Body of pancreas (tissue), 4 donors: ENCODE measurements at regions not wholly inside any gene's neighbourhood (a gene's known extent, or its start where the extent isn't known, plus 50 kb on each side); places are given as distances from the start of the nearest gene placed in this dataset.
"Not testable (repeated sequence)": the region's sequence is repeated elsewhere in the genome, so short reads cannot be mapped to it uniquely, and the experiment has no call there.

Source experiments
- ATAC-seq: fragments of 150-250 bp; one replicate; pipeline ENCODE4 v1.9.1; 2016
- DNase-seq, 4 donors: peaks; one replicate each; pipeline ENCODE4 v3.0.0-alpha.2; 2019
- H3K27ac ChIP-seq, 4 donors: fragments of 200-600 bp; sonication (generic); 1 replicate in 3 of 4; 2 replicates in 1 of 4; pipeline versions ENCODE4 v1.5.1 to v1.6.1; 2016 to 2019; ENCODE audit warnings: mild to moderate bottlenecking in 1 of 4, mixed read lengths in 1 of 4, moderate library complexity in 1 of 4
- H3K27me3 ChIP-seq, 2 donors: fragments of 200-600 bp; sonication (generic); one replicate each; pipeline ENCODE4 v1.6.0; 2016; ENCODE audit warnings: mild to moderate bottlenecking in 1 of 2
- H3K36me3 ChIP-seq, 2 donors: fragments of 200-600 bp; sonication (generic); replicated peaks in 1 of 2; 2 replicates each; pipeline ENCODE4 v1.5.1; 2016; ENCODE audit warnings: low read depth in 2 of 2; ENCODE audit not compliant: insufficient read depth in 1 of 2
- H3K4me1 ChIP-seq: fragments of 200-600 bp; sonication (generic); one replicate; pipeline ENCODE4 v1.6.0; 2016
- H3K4me3 ChIP-seq, 2 donors: fragments of 200-600 bp; sonication (generic); 1 replicate in 1 of 2; 2 replicates in 1 of 2; pipeline ENCODE4 v1.5.1; 2016 to 2019
- H3K9me3 ChIP-seq, 3 donors: fragments of 200-600 bp; sonication (generic); 1 replicate in 2 of 3; 2 replicates in 1 of 3; pipeline ENCODE4 v1.5.1; 2016
- POLR2A ChIP-seq, 3 donors: fragments of 450-650 bp; IDR thresholded peaks; one replicate each; pipeline ENCODE4 v1.6.1; 2016; ENCODE audit warnings: antibody characterized with exemption in 3 of 3, mild to moderate bottlenecking in 2 of 3
- WGBS, 2 donors: methylation state at CpG; one replicate each; pipeline ENCODE4 v1.1.5; 2017; 5-methylcytosine and 5-hydroxymethylcytosine counted together
- intact Hi-C: fragments of 100-400 bp; cut with DNase I; formaldehyde crosslinking; loops from one replicate; pipeline ENCODE4 v1.15.1; 2023
- TF ChIP-seq, protein P1 (sequence below), 7 experiments: fragments of 450-650 bp in 4 of 7; fragments of 200-600 bp in 3 of 7; sonication (generic) in 3 of 7; IDR thresholded peaks; one replicate each; pipeline ENCODE4 v1.5.1; 2016 to 2019; ENCODE audit warnings: antibody characterized with exemption in 7 of 7

DNA sequence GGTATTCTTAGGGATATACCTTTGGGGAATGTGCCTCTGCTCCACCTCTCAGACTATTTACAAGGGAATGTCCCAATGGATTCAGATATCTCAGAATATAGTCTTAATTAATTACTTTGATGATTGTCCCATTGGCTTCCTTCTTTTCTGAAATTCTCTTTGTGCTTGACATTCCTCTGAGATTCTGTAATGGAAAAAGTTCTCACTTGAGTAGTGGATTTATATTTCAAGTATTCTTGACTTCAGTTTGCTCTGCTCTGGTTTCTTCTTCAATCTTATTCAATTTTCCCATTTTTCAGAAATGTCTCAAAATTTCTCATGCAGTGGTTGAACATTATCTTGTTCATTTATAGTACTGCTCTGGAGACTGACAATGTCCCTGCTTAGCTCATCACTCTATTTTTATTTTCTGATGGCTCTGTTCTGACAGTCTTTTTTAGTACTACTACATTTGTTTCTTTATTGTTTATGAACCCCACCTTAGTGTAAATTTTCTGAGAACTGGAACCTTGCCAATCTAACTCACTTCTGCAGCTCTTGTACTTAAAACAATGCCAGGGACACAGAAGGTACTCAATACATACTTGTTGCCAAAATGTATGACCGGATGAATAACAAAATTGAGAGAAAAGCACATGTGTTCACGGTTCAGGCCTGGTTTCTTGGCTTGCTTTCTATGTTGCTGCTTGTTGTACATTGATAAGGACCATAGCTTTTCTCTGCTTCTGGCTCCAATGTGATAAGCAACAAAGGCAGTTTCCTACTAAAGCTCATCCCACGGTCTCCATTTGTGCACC, 471.7 kb downstream of the GASK1B start:
- intact Hi-C loops = no loop called here
- WGBS, 2 donors = 17 to 32% methylated on average over 3 of the region's 3 CpGs
- peak; percentile 12 for ATAC-seq
- Histone ChIP-seq H3K27ac (no peak overlapping the region), H3K4me3 (no peak overlapping the region), H3K4me1 (no peaks in the 10 kb centered on the region), H3K36me3 (no peaks in the 10 kb centered on the region), H3K27me3 (no peaks in the 10 kb centered on the region), H3K9me3 (no peaks in the 10 kb centered on the region)
- no peak for DNase-seq
- TF ChIP-seq, protein P1, sequence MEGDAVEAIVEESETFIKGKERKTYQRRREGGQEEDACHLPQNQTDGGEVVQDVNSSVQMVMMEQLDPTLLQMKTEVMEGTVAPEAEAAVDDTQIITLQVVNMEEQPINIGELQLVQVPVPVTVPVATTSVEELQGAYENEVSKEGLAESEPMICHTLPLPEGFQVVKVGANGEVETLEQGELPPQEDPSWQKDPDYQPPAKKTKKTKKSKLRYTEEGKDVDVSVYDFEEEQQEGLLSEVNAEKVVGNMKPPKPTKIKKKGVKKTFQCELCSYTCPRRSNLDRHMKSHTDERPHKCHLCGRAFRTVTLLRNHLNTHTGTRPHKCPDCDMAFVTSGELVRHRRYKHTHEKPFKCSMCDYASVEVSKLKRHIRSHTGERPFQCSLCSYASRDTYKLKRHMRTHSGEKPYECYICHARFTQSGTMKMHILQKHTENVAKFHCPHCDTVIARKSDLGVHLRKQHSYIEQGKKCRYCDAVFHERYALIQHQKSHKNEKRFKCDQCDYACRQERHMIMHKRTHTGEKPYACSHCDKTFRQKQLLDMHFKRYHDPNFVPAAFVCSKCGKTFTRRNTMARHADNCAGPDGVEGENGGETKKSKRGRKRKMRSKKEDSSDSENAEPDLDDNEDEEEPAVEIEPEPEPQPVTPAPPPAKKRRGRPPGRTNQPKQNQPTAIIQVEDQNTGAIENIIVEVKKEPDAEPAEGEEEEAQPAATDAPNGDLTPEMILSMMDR (IDR thresholded peaks at IDR 0.05) = no peak
- no peak for TF ChIP-seq POLR2A (IDR thresholded peaks at IDR 0.05)

DNA sequence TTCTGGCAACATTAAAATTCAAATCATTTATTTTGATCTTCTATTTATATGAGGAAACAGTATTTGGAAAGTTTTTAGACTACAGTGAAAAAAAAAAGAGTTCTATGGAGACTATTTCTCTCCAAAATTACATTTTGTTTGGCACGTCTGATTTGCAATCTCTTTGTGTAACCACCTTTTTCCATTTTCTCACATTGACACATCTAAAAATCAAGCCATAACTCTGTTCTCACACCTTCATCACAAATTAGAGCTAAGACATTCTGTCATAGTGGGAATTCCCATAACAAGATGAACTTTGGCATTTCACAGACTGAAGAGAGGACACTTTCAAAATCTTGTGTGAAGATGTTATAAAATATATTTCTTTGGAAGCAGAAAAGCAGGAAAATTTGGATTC, 468.9 kb downstream of the GRIA2 start:
- DNase-seq = no peak
- intact Hi-C loops = no loop called here
- ATAC-seq = no peak
- no peaks in the 10 kb centered on the region for H3K27me3 ChIP-seq
- no peak overlapping the region for H3K27ac ChIP-seq
- H3K4me1 ChIP-seq = no peaks in the 10 kb centered on the region
- H3K4me3 ChIP-seq = no peak overlapping the region
- no peaks in the 10 kb centered on the region for H3K36me3 ChIP-seq
- no peak for TF ChIP-seq POLR2A (IDR thresholded peaks at IDR 0.05)
- TF ChIP-seq, protein P1 (IDR thresholded peaks at IDR 0.05) = no peak
- H3K9me3 ChIP-seq = no peaks in the 10 kb centered on the region
- WGBS, 2 donors = 53 to 70% methylated on average over 1 of the region's 1 CpG

DNA sequence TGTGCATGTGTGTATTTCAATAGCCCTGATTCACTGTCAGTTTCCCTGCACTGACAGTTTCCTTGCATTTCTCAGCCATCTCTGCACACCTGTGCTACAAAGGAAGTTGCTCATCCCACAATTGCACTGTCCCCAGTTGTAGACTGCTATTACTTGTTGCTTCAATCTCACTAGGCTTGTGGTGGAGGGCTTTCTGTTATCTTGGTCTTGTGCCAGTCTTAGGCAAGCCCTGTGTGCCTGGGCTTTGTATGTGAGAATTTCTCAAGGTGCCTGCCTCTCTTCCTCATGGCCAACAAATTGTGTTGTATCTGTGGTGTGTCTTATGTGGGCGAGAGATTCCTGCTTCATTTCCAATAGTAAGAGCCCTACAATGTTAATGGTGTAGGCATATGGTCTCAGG, 467.4 kb downstream of the GRIA2 start:
- ATAC-seq = no peak
- Histone ChIP-seq H3K4me1 (no peaks in the 10 kb centered on the region), H3K27me3 (no peaks in the 10 kb centered on the region), H3K4me3 (no peak overlapping the region), H3K9me3 (no peaks in the 10 kb centered on the region), H3K36me3 (no peaks in the 10 kb centered on the region), H3K27ac (no peak overlapping the region)
- WGBS, 2 donors = 79 to 88% methylated on average over 1 of the region's 1 CpG
- no peak for TF ChIP-seq POLR2A (IDR thresholded peaks at IDR 0.05)
- TF ChIP-seq, protein P1 (IDR thresholded peaks at IDR 0.05) = no peak
- no peak for DNase-seq
- intact Hi-C loops = no loop called here

DNA sequence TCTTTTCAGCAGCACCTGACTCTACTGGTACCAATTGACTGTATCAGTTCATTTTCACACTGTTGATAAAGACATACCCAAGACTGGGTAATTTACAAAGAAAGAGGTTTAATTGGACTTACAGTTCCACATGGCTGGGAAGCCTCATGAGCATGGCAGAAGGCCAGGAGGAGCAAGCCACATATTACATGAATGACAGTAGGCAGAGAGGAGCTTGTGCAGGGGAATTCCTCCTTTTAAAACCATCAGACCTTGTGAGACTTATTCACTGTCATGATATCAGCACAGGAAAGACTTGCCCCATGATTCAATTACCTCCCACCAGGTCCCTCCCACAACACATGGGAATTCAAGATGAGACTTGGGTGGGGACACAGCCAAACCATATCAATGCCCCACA, 458.8 kb downstream of the GRIA2 start:
- H3K4me1 ChIP-seq, H3K9me3 ChIP-seq, DNase-seq, H3K4me3 ChIP-seq, intact Hi-C loops, H3K36me3 ChIP-seq, H3K27me3 ChIP-seq, H3K27ac ChIP-seq, ATAC-seq: not testable (repeated sequence)

DNA sequence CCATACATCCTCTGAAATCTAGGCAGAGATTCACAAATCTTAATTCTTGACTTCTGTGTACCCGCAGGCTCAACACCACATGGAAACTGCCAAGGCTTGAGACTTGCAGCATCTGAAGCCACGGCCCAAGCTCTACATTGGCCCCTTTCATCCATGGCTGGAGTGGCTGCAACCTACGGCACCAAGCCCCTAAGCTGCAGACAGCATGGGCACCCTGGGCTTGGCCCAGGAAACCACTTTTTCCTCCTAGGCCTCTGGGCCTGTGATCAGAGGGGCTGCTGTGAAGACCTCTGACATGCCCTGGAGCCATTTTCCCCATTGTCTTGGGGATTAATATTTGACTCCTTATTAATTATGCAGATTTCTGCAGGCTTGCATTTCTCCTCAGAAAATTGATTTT, 457.9 kb downstream of the GRIA2 start:
- intact Hi-C loops = no loop called here
- Histone ChIP-seq H3K27ac (no peak overlapping the region), H3K4me3 (no peak overlapping the region), H3K9me3 (no peaks in the 10 kb centered on the region), H3K27me3 (no peaks in the 10 kb centered on the region), H3K36me3 (no peaks in the 10 kb centered on the region), H3K4me1 (no peaks in the 10 kb centered on the region)
- TF ChIP-seq POLR2A (IDR thresholded peaks at IDR 0.05) = no peak
- TF ChIP-seq, protein P1 (IDR thresholded peaks at IDR 0.05) = no peak
- ATAC-seq (no peak), DNase-seq (no peak)
- WGBS, 2 donors = 89 to 96% methylated on average over 3 of the region's 3 CpGs
